Karpas-422 (cell line): ENCODE measurements at regions not wholly inside any gene's neighbourhood (a gene's known extent, or its start where the extent isn't known, plus 50 kb on each side); places are given as distances from the start of the nearest gene placed in this dataset.
"Not testable (repeated sequence)": the region's sequence is repeated elsewhere in the genome, so short reads cannot be mapped to it uniquely, and the experiment has no call there.

Experiments
- DNase-seq: peaks from one replicate; pipeline ENCODE4 v3.0.0-alpha.2; 2015
- H2AFZ ChIP-seq: fragments of 200-600 bp; sonication (generic); 2 replicates; pipeline ENCODE4 v1.6.1; 2014; ENCODE audit warnings: antibody characterized with exemption, low read length, mixed read lengths
- H3K27ac ChIP-seq: fragments of 200-600 bp; sonication (generic); 2 replicates; pipeline ENCODE4 v1.5.1; 2014; ENCODE audit warnings: mild to moderate bottlenecking, low read length, moderate library complexity
- H3K27me3 ChIP-seq: fragments of 200-600 bp; sonication (generic); 2 replicates; pipeline ENCODE4 v1.6.1; 2014; ENCODE audit warnings: low read length, mixed read lengths
- H3K36me3 ChIP-seq: fragments of 200-600 bp; sonication (generic); 2 replicates; pipeline ENCODE4 v1.6.1; 2014; ENCODE audit warnings: low read length, mixed read lengths; ENCODE audit not compliant: insufficient read depth
- H3K4me1 ChIP-seq: fragments of 200-600 bp; sonication (generic); 2 replicates; pipeline ENCODE4 v1.6.1; 2014; ENCODE audit warnings: mild to moderate bottlenecking, low read length, mixed read lengths
- H3K4me2 ChIP-seq: fragments of 200-600 bp; sonication (generic); 2 replicates; pipeline ENCODE4 v1.6.1; 2014; ENCODE audit warnings: low read length, low read depth, mild to moderate bottlenecking; ENCODE audit not compliant: poor library complexity, severe bottlenecking
- H3K4me3 ChIP-seq: fragments of 200-600 bp; sonication (generic); 2 replicates; pipeline ENCODE4 v1.5.1; 2014; ENCODE audit warnings: mild to moderate bottlenecking, antibody characterized with exemption, low read length, mixed read lengths
- H3K79me2 ChIP-seq: fragments of 200-600 bp; sonication (generic); 2 replicates; pipeline ENCODE4 v1.6.1; 2014; ENCODE audit warnings: mild to moderate bottlenecking, low read length, mixed read lengths
- H3K9ac ChIP-seq: fragments of 200-600 bp; sonication (generic); 2 replicates; pipeline ENCODE4 v1.6.0; 2014; ENCODE audit warnings: low read length
- H3K9me2 ChIP-seq: fragments of 200-600 bp; sonication (generic), shearing (Covaris generic); replicated peaks from 2 replicates; pipeline ENCODE4 v1.6.0; 2014; ENCODE audit warnings: mild to moderate bottlenecking, low read length, moderate library complexity; ENCODE audit not compliant: insufficient read depth
- H3K9me3 ChIP-seq: fragments of 300-700, 200-600 bp; sonication (generic); 2 replicates; pipeline ENCODE4 v1.6.1; 2014; ENCODE audit warnings: low read length, mixed read lengths
- H4K20me1 ChIP-seq: fragments of 200-600 bp; sonication (generic); 2 replicates; pipeline ENCODE4 v1.6.1; 2014; ENCODE audit warnings: mild to moderate bottlenecking, antibody characterized with exemption, low read length, low read depth; ENCODE audit not compliant: insufficient read depth

DNA sequence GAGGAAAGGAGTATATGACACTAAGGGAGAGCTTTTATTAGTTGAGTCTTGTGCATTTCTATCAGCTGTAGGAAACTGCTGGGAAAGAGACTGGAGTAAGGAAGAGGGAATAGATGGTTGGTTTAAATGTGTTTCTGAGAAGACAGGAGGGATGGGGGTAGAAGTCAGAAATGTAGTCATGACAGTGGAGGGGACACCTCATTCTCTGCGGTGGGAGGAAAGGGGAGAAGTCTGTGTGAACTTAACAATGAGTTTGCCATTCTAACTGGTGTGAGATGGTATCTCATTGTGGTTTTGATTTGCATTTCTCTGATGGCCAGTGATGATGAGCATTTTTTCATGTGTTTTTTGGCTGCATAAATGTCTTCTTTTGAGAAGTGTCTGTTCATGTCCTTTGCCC lies 187.5 kb upstream of the DPYD start:
- not testable (repeated sequence) for H3K4me2 ChIP-seq, H3K36me3 ChIP-seq, H2AFZ ChIP-seq, H3K27me3 ChIP-seq, H3K27ac ChIP-seq, H4K20me1 ChIP-seq, H3K9me3 ChIP-seq, H3K9me2 ChIP-seq, H3K4me1 ChIP-seq, DNase-seq, H3K9ac ChIP-seq, H3K79me2 ChIP-seq, H3K4me3 ChIP-seq

DNA sequence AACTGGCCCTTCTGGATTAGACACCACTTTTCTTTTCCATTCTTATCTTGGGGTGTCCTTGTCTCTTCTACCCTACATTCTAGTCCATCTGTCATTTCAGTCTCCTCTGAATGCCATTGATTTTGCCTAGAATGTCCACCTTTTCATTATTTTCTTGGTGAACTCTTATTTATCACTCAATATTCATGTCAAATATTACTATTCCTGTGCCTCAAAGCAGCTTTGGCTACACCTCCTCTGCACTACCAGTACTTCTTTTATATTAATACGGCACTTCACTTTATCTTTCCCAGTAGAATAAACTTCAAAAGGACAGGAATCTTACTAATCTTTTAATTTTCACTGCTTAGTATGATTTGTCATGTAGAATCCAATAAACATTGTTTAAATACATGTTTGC lies 186.4 kb upstream of the DPYD start:
- Histone ChIP-seq H4K20me1 (no peaks in the 10 kb centered on the region), H3K36me3 (no peaks in the 10 kb centered on the region), H3K9ac (no peak overlapping the region), H3K27me3 (no peaks in the 10 kb centered on the region), H3K4me2 (no peak overlapping the region), H2AFZ (no peak overlapping the region), H3K9me2 (no peaks in the 10 kb centered on the region), H3K27ac (no peak overlapping the region), H3K79me2 (no peaks in the 10 kb centered on the region), H3K4me1 (no peaks in the 10 kb centered on the region), H3K9me3 (peaks cover 6% of the 10 kb centered on the region; the same call in 1 of the 2 replicates), H3K4me3 (no peak overlapping the region)
- no peak for DNase-seq

DNA sequence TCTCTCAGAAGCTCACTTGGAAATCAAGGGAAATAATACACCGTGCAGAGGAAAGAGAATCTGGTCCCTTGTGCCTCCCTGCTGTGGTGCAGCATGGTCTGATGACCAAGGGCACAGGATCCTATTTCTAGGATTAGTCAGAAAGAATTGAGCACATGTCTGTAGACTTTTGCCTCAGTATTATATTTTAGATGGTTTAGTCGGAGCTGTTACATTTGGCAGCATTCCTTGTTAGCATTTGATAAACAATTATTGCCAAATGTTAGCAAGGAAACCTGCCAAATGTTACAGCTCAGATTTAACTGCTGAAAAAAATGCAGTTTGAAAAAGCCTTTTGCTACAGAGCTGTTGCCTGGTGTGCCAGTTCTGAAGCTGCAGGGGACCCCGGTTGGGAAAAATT lies 183.5 kb upstream of the DPYD start:
- Histone ChIP-seq H3K9ac (no peak overlapping the region), H3K79me2 (no peaks in the 10 kb centered on the region), H3K27ac (no peak overlapping the region), H3K9me2 (no peaks in the 10 kb centered on the region), H2AFZ (no peak overlapping the region), H3K27me3 (no peaks in the 10 kb centered on the region), H3K9me3 (peaks cover 6% of the 10 kb centered on the region; the same call in 1 of the 2 replicates), H3K4me1 (no peaks in the 10 kb centered on the region), H3K4me3 (no peak overlapping the region), H4K20me1 (no peaks in the 10 kb centered on the region), H3K36me3 (no peaks in the 10 kb centered on the region), H3K4me2 (no peak overlapping the region)
- no peak for DNase-seq

DNA sequence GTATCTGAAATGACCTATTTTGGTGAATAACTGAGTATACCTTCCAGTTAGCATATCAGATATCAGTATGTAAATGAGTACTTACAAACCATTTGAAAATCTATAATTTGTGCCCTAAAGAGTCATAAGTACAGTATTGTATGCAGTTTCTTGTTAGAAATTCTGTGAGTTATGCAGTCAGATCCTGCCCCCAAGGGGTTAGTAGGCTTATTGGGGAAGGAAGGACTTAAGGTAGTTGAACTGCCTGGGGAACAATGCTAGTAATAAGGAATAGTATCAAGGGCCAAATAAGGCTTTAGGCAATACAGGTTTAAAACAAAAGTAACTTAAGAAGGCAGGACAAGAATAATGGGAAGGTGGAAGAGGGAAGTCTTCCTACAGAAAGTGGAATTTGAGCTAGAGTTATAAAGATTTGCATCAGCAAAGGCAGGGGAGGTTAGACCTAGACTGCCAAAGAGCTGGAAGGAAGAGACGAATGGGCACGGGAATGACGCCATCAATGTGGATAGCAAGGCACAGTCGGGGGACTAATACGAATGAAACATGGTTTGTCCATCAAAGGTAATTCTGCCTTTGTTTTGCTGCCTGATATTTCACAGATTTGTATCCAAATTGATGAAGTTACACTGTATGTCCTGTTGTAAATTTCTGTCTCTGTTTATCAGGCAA lies 182.9 kb upstream of the DPYD start:
- no peak overlapping the region for H3K4me2 ChIP-seq
- no peaks in the 10 kb centered on the region for H3K36me3 ChIP-seq

DNA sequence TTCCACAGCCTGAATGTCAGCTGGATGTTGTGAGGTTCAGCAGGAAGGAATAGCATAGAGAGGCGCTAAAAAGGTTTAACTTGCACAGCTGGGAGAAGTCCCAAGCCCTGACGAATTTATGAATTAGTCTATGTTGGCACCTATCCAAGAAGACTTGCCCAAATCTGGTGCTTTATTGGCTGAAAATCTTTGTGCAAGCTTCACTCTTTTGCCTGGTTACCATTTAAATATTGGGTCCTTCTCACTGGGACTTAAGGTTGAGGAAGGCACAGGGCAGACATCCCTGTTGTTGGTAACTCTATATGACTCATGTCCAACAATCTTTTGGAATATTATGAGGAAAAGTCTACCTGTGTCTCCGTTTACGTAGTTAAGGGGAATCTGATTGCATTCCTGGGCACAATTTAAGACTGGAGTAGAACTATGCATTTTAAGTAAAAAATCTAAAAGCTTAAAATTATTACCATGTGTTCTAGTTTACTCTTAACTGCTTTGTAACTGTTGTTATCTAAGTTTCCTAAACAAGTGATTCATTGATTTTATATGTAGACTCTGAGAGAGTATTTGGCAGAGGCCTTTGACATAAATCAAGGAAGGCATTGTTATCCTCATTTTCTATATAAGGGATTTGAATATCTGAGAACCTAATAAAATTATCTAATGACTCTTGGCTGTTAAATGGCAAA lies 181.7 kb upstream of the DPYD start:
- Histone ChIP-seq H3K27ac (no peak overlapping the region), H4K20me1 (no peaks in the 10 kb centered on the region), H3K4me3 (no peak overlapping the region), H3K9me3 (peaks cover 5% of the 10 kb centered on the region; the same call in 1 of the 2 replicates), H3K4me1 (no peaks in the 10 kb centered on the region), H3K4me2 (no peak overlapping the region), H3K27me3 (no peaks in the 10 kb centered on the region), H3K9me2 (no peaks in the 10 kb centered on the region), H3K9ac (no peak overlapping the region), H2AFZ (no peak overlapping the region), H3K79me2 (no peaks in the 10 kb centered on the region), H3K36me3 (no peaks in the 10 kb centered on the region)
- DNase-seq, result no peak

More for the DNA sequence above, 182.9 kb upstream of the DPYD start:
- no peak overlapping the region for H3K9ac ChIP-seq
- H3K9me3 ChIP-seq, result peaks cover 6% of the 10 kb centered on the region; the same call in 1 of the 2 replicates
- no peaks in the 10 kb centered on the region for H4K20me1 ChIP-seq
- H2AFZ ChIP-seq, result no peak overlapping the region
- H3K4me1 ChIP-seq, result no peaks in the 10 kb centered on the region
- H3K9me2 ChIP-seq, result no peaks in the 10 kb centered on the region
- DNase-seq, result no peak
- H3K27ac ChIP-seq, result no peak overlapping the region
- H3K27me3 ChIP-seq, result no peaks in the 10 kb centered on the region
- H3K4me3 ChIP-seq, result no peak overlapping the region
- no peaks in the 10 kb centered on the region for H3K79me2 ChIP-seq

DNA sequence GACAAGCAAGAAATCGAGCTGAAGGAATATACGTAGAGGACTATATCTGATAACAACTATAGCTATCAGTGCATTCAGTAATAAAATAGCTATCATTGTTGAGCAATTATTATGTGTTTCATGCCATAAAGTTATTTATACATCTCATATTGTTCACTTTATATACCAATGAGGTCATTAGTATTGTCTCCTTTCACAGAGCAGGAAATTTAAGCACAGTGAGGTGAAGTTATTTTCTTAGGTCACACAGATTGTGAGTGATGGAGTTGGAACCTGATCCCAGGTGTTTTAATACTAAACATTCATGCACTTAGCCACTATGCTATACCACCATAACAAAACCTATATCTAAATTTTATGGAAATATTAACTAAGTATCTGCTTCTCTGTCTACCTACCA lies 180.5 kb upstream of the DPYD start:
- DNase-seq, result no peak
- H3K79me2 ChIP-seq, result no peaks in the 10 kb centered on the region
- no peaks in the 10 kb centered on the region for H3K36me3 ChIP-seq
- no peak overlapping the region for H3K4me2 ChIP-seq
- H3K4me3 ChIP-seq, result no peak overlapping the region
- no peaks in the 10 kb centered on the region for H3K9me2 ChIP-seq
- no peak overlapping the region for H3K27ac ChIP-seq
- H3K4me1 ChIP-seq, result no peaks in the 10 kb centered on the region
- no peak overlapping the region for H3K9ac ChIP-seq
- no peaks in the 10 kb centered on the region for H3K27me3 ChIP-seq
- no peaks in the 10 kb centered on the region for H3K9me3 ChIP-seq
- no peaks in the 10 kb centered on the region for H4K20me1 ChIP-seq
- H2AFZ ChIP-seq, result no peak overlapping the region

DNA sequence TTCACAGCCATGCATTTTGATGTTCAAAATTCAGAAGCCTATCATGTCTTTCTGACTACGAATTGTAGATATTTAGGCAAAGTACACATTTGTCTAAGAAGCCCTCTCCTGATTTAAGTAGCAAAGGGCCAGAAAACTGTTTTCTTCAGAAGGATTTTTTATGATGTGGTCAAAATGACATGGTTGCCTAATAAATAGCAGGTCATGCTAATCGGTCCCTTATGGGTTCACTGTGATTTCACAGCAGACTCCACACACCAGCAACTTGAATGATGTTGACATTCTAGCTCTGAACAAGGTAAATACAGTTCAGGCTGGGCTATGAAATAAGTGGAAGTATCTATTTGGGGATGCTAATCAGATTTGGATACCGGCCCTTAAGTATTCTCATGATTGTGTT lies 178.7 kb upstream of the DPYD start:
- H3K4me2 ChIP-seq, result no peak overlapping the region
- H3K9ac ChIP-seq, result no peak overlapping the region
- H3K9me2 ChIP-seq, result no peaks in the 10 kb centered on the region
- H3K9me3 ChIP-seq, result no peaks in the 10 kb centered on the region
- no peaks in the 10 kb centered on the region for H3K79me2 ChIP-seq
- H3K27me3 ChIP-seq, result no peaks in the 10 kb centered on the region
- H4K20me1 ChIP-seq, result no peaks in the 10 kb centered on the region
- no peak overlapping the region for H2AFZ ChIP-seq
- H3K27ac ChIP-seq, result no peak overlapping the region
- H3K4me3 ChIP-seq, result no peak overlapping the region
- DNase-seq, result no peak
- no peaks in the 10 kb centered on the region for H3K36me3 ChIP-seq
- H3K4me1 ChIP-seq, result no peaks in the 10 kb centered on the region

DNA sequence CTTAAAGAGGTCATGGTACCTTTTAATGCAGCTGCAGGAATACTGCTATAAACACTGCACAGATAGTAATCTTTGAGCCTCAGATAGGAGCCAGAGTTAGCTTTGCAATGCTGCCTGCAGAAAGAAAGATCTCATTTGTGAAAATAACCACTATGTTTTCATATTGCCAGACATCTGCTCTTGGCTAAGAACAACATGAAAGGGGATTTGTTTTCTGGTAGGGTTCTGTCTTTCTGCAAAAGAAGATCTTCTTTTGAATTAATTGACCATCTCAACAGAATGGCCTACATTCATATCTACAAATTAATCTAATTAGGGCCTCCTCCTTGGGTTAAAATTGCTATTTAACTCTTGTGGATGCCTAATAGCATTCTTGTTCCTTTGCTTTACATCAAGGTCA lies 177.6 kb upstream of the DPYD start:
- H3K9me2 ChIP-seq, result no peaks in the 10 kb centered on the region
- no peak overlapping the region for H3K27ac ChIP-seq
- H3K36me3 ChIP-seq, result no peaks in the 10 kb centered on the region
- DNase-seq, result no peak
- no peaks in the 10 kb centered on the region for H3K27me3 ChIP-seq
- no peak overlapping the region for H3K4me3 ChIP-seq
- H3K9me3 ChIP-seq, result no peaks in the 10 kb centered on the region
- H3K4me2 ChIP-seq, result no peak overlapping the region
- no peaks in the 10 kb centered on the region for H3K4me1 ChIP-seq
- H2AFZ ChIP-seq, result no peak overlapping the region
- H3K79me2 ChIP-seq, result no peaks in the 10 kb centered on the region
- no peak overlapping the region for H3K9ac ChIP-seq
- H4K20me1 ChIP-seq, result no peaks in the 10 kb centered on the region
